Retinal pigment epithelial cell (primary cell): ENCODE measurements at regions not wholly inside any gene's neighbourhood (a gene's known extent, or its start where the extent isn't known, plus 50 kb on each side); places are given as distances from the start of the nearest gene placed in this dataset.

Experiments used
- DNase-seq: peaks from one replicate; pipeline ENCODE4 v3.0.0-alpha.2; 2010; ENCODE audit warnings: low read depth
- H3K4me3 ChIP-seq: 2 replicates; pipeline ENCODE4 v1.5.1; 2011; ENCODE audit warnings: mild to moderate bottlenecking, low read length, control low read depth, moderate library complexity
- CTCF ChIP-seq: conservative IDR thresholded peaks from 2 replicates; pipeline ENCODE4 v1.5.1; 2011; ENCODE audit warnings: low read depth, low read length, control low read depth, inconsistent platforms

- no peak overlapping the region for H3K4me3 ChIP-seq
- DNase-seq: peak; percentile 4
- TF ChIP-seq CTCF: no peak
Observed at GRCh38 chr18:71598374-71598773, 945.8 kb downstream of the CBLN2 start.

- no peak for TF ChIP-seq CTCF
- no peak for DNase-seq
- H3K4me3 ChIP-seq: no peak overlapping the region
Observed at GRCh38 chr18:71597219-71597618, 946.9 kb downstream of the CBLN2 start.

GRCh38 chr18:71583252-71583651, 960.9 kb downstream of the CBLN2 start:
- TF ChIP-seq CTCF: no peak
- H3K4me3 ChIP-seq: no peak overlapping the region
- no peak for DNase-seq

- DNase-seq: no peak
- H3K4me3 ChIP-seq: no peak overlapping the region
- no peak for TF ChIP-seq CTCF
Observed at GRCh38 chr18:71554686-71555085, 989.5 kb downstream of the CBLN2 start.

GRCh38 chr18:71541643-71542042, 1002.5 kb downstream of the CBLN2 start:
- no peak overlapping the region for H3K4me3 ChIP-seq
- no peak for TF ChIP-seq CTCF
- DNase-seq: no peak

GRCh38 chr18:71529703-71530303, 1014.3 kb downstream of the CBLN2 start:
- no peak for TF ChIP-seq CTCF
- DNase-seq: peak; percentile 20
- H3K4me3 ChIP-seq: no peak overlapping the region

GRCh38 chr18:71523483-71524435, 1020.4 kb downstream of the CBLN2 start:
- DNase-seq: no peak
- TF ChIP-seq CTCF: no peak
- no peak overlapping the region for H3K4me3 ChIP-seq
